HG02938 (cell line): ENCODE measurements at regions not wholly inside any gene's neighbourhood (a gene's known extent, or its start where the extent isn't known, plus 50 kb on each side); places are given as distances from the start of the nearest gene placed in this dataset.
"Not testable (repeated sequence)": the region's sequence is repeated elsewhere in the genome, so short reads cannot be mapped to it uniquely, and the experiment has no call there.

Experiments used
- ATAC-seq: cut with Tn5 transposase; IDR thresholded peaks from one replicate; pipeline ENCODE4 v1.9.1; 2021; ENCODE audit warnings: mild to moderate bottlenecking, moderate library complexity; ENCODE audit not compliant: unreplicated experiment

GRCh38 chr5:14054965-14055963 is 87.9 kb upstream of the TRIO start:
- ATAC-seq: no peak

GRCh38 chr5:14054111-14054854 is 88.9 kb upstream of the TRIO start:
- ATAC-seq: no peak

- no peak for ATAC-seq
Measured at GRCh38 chr5:14050821-14051220, 92.3 kb upstream of the TRIO start.

GRCh38 chr5:14048434-14048833 is 94.7 kb upstream of the TRIO start:
- no peak for ATAC-seq

- no peak for ATAC-seq
Measured at GRCh38 chr5:14041528-14042192, 97.2 kb upstream of the DNAH5 start.

GRCh38 chr5:14040542-14040941 is 96.1 kb upstream of the DNAH5 start:
- no peak for ATAC-seq

GRCh38 chr5:14039576-14039975 is 95.1 kb upstream of the DNAH5 start:
- no peak for ATAC-seq

- no peak for ATAC-seq
Measured at GRCh38 chr5:14039063-14039462, 94.6 kb upstream of the DNAH5 start.

- ATAC-seq: no peak
Measured at GRCh38 chr5:14038341-14038959, 94.0 kb upstream of the DNAH5 start.

- ATAC-seq: no peak
Measured at GRCh38 chr5:14036947-14037346, 92.5 kb upstream of the DNAH5 start.

- ATAC-seq: no peak
Measured at GRCh38 chr5:14036514-14036913, 92.0 kb upstream of the DNAH5 start.

GRCh38 chr5:14035859-14036503 is 91.5 kb upstream of the DNAH5 start:
- no peak for ATAC-seq

GRCh38 chr5:14034963-14035362 is 90.5 kb upstream of the DNAH5 start:
- no peak for ATAC-seq

GRCh38 chr5:14032918-14033317 is 88.4 kb upstream of the DNAH5 start:
- ATAC-seq: no peak

- no peak for ATAC-seq
Measured at GRCh38 chr5:14028938-14029584, 84.6 kb upstream of the DNAH5 start.

- no peak for ATAC-seq
Measured at GRCh38 chr5:14028188-14028587, 83.7 kb upstream of the DNAH5 start.

- ATAC-seq: no peak
Measured at GRCh38 chr5:14025569-14026286, 81.2 kb upstream of the DNAH5 start.

- ATAC-seq: no peak
Measured at GRCh38 chr5:14022971-14023370, 78.5 kb upstream of the DNAH5 start.

GRCh38 chr5:14020944-14021343 is 76.5 kb upstream of the DNAH5 start:
- ATAC-seq: not testable (repeated sequence)
